H1 (cell line): ENCODE measurements at regions not wholly inside any gene's neighbourhood (a gene's known extent, or its start where the extent isn't known, plus 50 kb on each side); places are given as distances from the start of the nearest gene placed in this dataset.

Source experiments
- CTCF ChIA-PET: fragments of 300-600 bp; sonication (Branson Sonifier 250); formaldehyde crosslinking; loops from one replicate; lab custom pipeline; 2021; ENCODE audit not compliant: partially characterized antibody; lab: Charles Lee
- POLR2A ChIA-PET: fragments of 300-600 bp; sonication (Branson Sonifier 250); formaldehyde crosslinking; loops from one replicate; lab custom pipeline; 2021; ENCODE audit warnings: inconsistent platforms; ENCODE audit not compliant: partially characterized antibody; lab: Charles Lee
- DNase-seq, 2 experiments: peaks; one replicate each; pipeline versions ENCODE4 v3.0.0 to v3.0.0-alpha.2; 2010 to 2022; ENCODE audit warnings: low spot score in 2 of 2, low read depth in 1 of 2, mixed read lengths in 1 of 2
- FAIRE-seq: peaks from 2 replicates; lab custom pipeline; 2011; peaks lifted over from hg19 to GRCh38; lab: Jason Lieb, UNC
- H2AFZ ChIP-seq: 2 replicates; pipeline ENCODE4 v1.8.1; 2012; ENCODE audit warnings: low read length, inconsistent platforms
- H2AK5ac ChIP-seq: 2 replicates; pipeline ENCODE4 v1.6.1; 2013; ENCODE audit warnings: low read depth, low read length
- H2BK120ac ChIP-seq: replicated peaks from 2 replicates; pipeline ENCODE3; 2013; ENCODE audit warnings: low read depth, low read length, inconsistent platforms
- H2BK12ac ChIP-seq: 2 replicates; pipeline ENCODE4 v1.6.1; 2013; ENCODE audit warnings: low read depth, low read length
- H2BK15ac ChIP-seq: 2 replicates; pipeline ENCODE4 v1.6.1; 2013; ENCODE audit warnings: low read length
- H2BK20ac ChIP-seq: 2 replicates; pipeline ENCODE4 v1.6.1; 2013; ENCODE audit warnings: low read length
- H2BK5ac ChIP-seq: 2 replicates; pipeline ENCODE4 v1.6.1; 2013; ENCODE audit warnings: low read depth, low read length
- H3K14ac ChIP-seq: 2 replicates; pipeline ENCODE4 v1.6.1; 2013; ENCODE audit warnings: inconsistent platforms; ENCODE audit not compliant: insufficient read length
- H3K18ac ChIP-seq: 2 replicates; pipeline ENCODE4 v1.6.1; 2013; ENCODE audit warnings: low read length; ENCODE audit errors: extremely low read depth
- H3K23ac ChIP-seq: 2 replicates; pipeline ENCODE4 v1.6.1; 2013; ENCODE audit warnings: inconsistent platforms; ENCODE audit not compliant: insufficient read length
- H3K23me2 ChIP-seq: 2 replicates; pipeline ENCODE4 v1.6.1; 2013; ENCODE audit warnings: low read depth, low read length
- H3K27ac ChIP-seq: 2 replicates; pipeline ENCODE4 v1.6.1; 2011; ENCODE audit warnings: low read depth, low read length, inconsistent platforms
- H3K27me3 ChIP-seq, 4 experiments: replicated peaks in 1 of 4; 1 replicate in 1 of 4; 2 replicates in 3 of 4; pipeline versions ENCODE4 v1.6.1 to v1.8.1; 2011 to 2013; ENCODE audit warnings: low read length in 3 of 4, mild to moderate bottlenecking in 3 of 4, inconsistent platforms in 2 of 4, mixed read lengths in 2 of 4, moderate library complexity in 1 of 4; ENCODE audit not compliant: control insufficient read depth in 3 of 4, insufficient read depth in 3 of 4; ENCODE audit errors: extremely low read depth in 1 of 4
- H3K36me3 ChIP-seq, 4 experiments: 2 replicates each; pipeline versions ENCODE4 v1.6.1 to v1.8.1; 2011 to 2013; ENCODE audit warnings: mild to moderate bottlenecking in 4 of 4, low read length in 3 of 4, moderate library complexity in 2 of 4, control low read depth in 1 of 4, inconsistent platforms in 1 of 4; ENCODE audit not compliant: insufficient read depth in 4 of 4, control insufficient read depth in 2 of 4
- H3K4ac ChIP-seq: replicated peaks from 2 replicates; pipeline ENCODE3; 2013; ENCODE audit warnings: low read length, low read depth, mixed read lengths, inconsistent platforms; ENCODE audit not compliant: insufficient read length
- H3K4me1 ChIP-seq, 4 experiments: replicated peaks in 1 of 4; 1 replicate in 1 of 4; 2 replicates in 3 of 4; pipeline versions ENCODE4 v1.6.1 to v1.8.1; 2011 to 2013; ENCODE audit warnings: low read length in 3 of 4, inconsistent platforms in 2 of 4, mixed read lengths in 1 of 4; ENCODE audit not compliant: insufficient read depth in 4 of 4, control insufficient read depth in 3 of 4
- H3K4me2 ChIP-seq, 2 experiments: 2 replicates each; pipeline versions ENCODE4 v1.6.1 to v1.8.1; 2011 to 2013; ENCODE audit warnings: low read depth in 2 of 2, low read length in 2 of 2, control low read depth in 1 of 2, inconsistent platforms in 1 of 2, mild to moderate bottlenecking in 1 of 2; ENCODE audit not compliant: insufficient read depth in 1 of 2
- H3K4me3 ChIP-seq, 4 experiments: fragments of 200-600, 300-600 bp in 1 of 4; sonication (generic), shearing (Covaris generic), sonication (Bioruptor Twin) in 1 of 4; 2 replicates each; pipeline versions ENCODE4 v1.5.1 to v1.8.1; 2011 to 2016; ENCODE audit warnings: low read length in 4 of 4, low read depth in 3 of 4, control low read depth in 2 of 4, inconsistent platforms in 2 of 4, mild to moderate bottlenecking in 2 of 4, mixed read lengths in 1 of 4, moderate library complexity in 1 of 4; ENCODE audit not compliant: insufficient read depth in 2 of 4; ENCODE audit errors: extremely low read depth in 1 of 4
- H3K56ac ChIP-seq: replicated peaks from 2 replicates; pipeline ENCODE3; 2013; ENCODE audit warnings: low read depth, mild to moderate bottlenecking, mixed read lengths, low read length, inconsistent platforms; ENCODE audit not compliant: insufficient read length
- H3K79me1 ChIP-seq: 2 replicates; pipeline ENCODE4 v1.6.1; 2013; ENCODE audit warnings: low read depth, low read length, control low read depth
- H3K79me2 ChIP-seq, 2 experiments: 2 replicates each; pipeline versions ENCODE4 v1.6.1 to v1.8.1; 2012 to 2013; ENCODE audit warnings: low read length in 2 of 2, mild to moderate bottlenecking in 2 of 2, inconsistent platforms in 1 of 2; ENCODE audit not compliant: insufficient read depth in 2 of 2, control insufficient read depth in 1 of 2
- H3K9ac ChIP-seq, 4 experiments: replicated peaks in 1 of 4; 1 replicate in 1 of 4; 2 replicates in 3 of 4; pipeline versions ENCODE4 v1.6.1 to v1.8.1; 2011 to 2013; ENCODE audit warnings: low read depth in 3 of 4, low read length in 3 of 4, control low read depth in 2 of 4, mild to moderate bottlenecking in 2 of 4, moderate library complexity in 2 of 4, inconsistent platforms in 1 of 4; ENCODE audit errors: extremely low read depth in 1 of 4
- H3K9me3 ChIP-seq, 2 experiments: 2 replicates each; pipeline versions ENCODE4 v1.6.1 to v1.8.1; 2012 to 2013; ENCODE audit warnings: mild to moderate bottlenecking in 2 of 2, moderate library complexity in 2 of 2, control low read depth in 1 of 2, inconsistent platforms in 1 of 2, low read depth in 1 of 2, low read length in 1 of 2, mixed read lengths in 1 of 2; ENCODE audit not compliant: insufficient read depth in 2 of 2
- H4K20me1 ChIP-seq, 2 experiments: replicated peaks in 1 of 2; 2 replicates each; pipeline versions ENCODE3 to v1.8.1; 2011 to 2013; ENCODE audit warnings: inconsistent platforms in 2 of 2, low read length in 2 of 2, mild to moderate bottlenecking in 1 of 2; ENCODE audit not compliant: insufficient read depth in 2 of 2, control insufficient read depth in 1 of 2
- H4K5ac ChIP-seq: 2 replicates; pipeline ENCODE4 v1.6.1; 2013; ENCODE audit warnings: low read length, low read depth, mixed read lengths, inconsistent platforms; ENCODE audit not compliant: insufficient read length
- H4K8ac ChIP-seq: 2 replicates; pipeline ENCODE4 v1.8.0; 2013; ENCODE audit warnings: mild to moderate bottlenecking, moderate library complexity, low read length, inconsistent platforms; ENCODE audit not compliant: insufficient read depth; ENCODE audit errors: extremely low read depth
- H4K91ac ChIP-seq: replicated peaks from 2 replicates; pipeline ENCODE3; 2013; ENCODE audit warnings: low read length, mixed read lengths, inconsistent platforms; ENCODE audit not compliant: insufficient read length
- KDM1A ChIP-seq: fragments of 200-600, 300-600 bp; sonication (generic); IDR thresholded peaks from 2 replicates; pipeline ENCODE4 v1.7.1; 2016; ENCODE audit warnings: mild to moderate bottlenecking, low read length, borderline replicate concordance
- MAFK ChIP-seq: IDR thresholded peaks from 2 replicates; pipeline ENCODE4 v1.6.1; 2012; ENCODE audit warnings: low read depth, mild to moderate bottlenecking, improper control_type of control experiment, low read length
- WGBS, 2 experiments: shearing (Covaris generic) in 1 of 2; methylation state at CpG; one replicate each; pipeline versions ENCODE4 v1.1.6 to v1.1.7; 2013 to 2015; ENCODE audit warnings: low lambda C conversion rate in 2 of 2, mixed read lengths in 2 of 2, inconsistent platforms in 1 of 2, low coverage in 1 of 2, missing lambda C conversion rate in 1 of 2; ENCODE audit not compliant: insufficient replicate concordance in 2 of 2, insufficient coverage in 1 of 2, insufficient read length in 1 of 2; ENCODE audit errors: extremely low coverage in 1 of 2, missing lambda C conversion rate in 1 of 2; 5-methylcytosine and 5-hydroxymethylcytosine counted together

- H2BK20ac ChIP-seq = no peak overlapping the region
- H3K56ac ChIP-seq = no peak overlapping the region
- H3K79me1 ChIP-seq = peaks cover 8% of the 10 kb centered on the region; the same call in 1 of the 2 replicates
- H3K36me3 ChIP-seq = peaks cover 3 to 13% (median 8%) of the 10 kb centered on the region in 4 experiments; a peak in 3 of 8 replicates
- no peak overlapping the region for H2BK5ac ChIP-seq
- H3K27me3 ChIP-seq = no peaks in the 10 kb centered on the region
- H4K91ac ChIP-seq = no peak overlapping the region
- H2BK12ac ChIP-seq = no peak overlapping the region
- no peak overlapping the region for H4K8ac ChIP-seq
- no peak overlapping the region for H3K23ac ChIP-seq
- peak; percentile 42; the same call in 1 of the 2 replicates for TF ChIP-seq KDM1A
- no peak for TF ChIP-seq MAFK
- no peak overlapping the region for H2AK5ac ChIP-seq
- H2BK15ac ChIP-seq = no peak overlapping the region
- H3K9me3 ChIP-seq = no peaks in the 10 kb centered on the region
- H3K18ac ChIP-seq = no peak overlapping the region
- H4K20me1 ChIP-seq = peaks cover 10 to 23% of the 10 kb centered on the region in 2 experiments
- FAIRE-seq = no peak
- H3K4me3 ChIP-seq = no peak overlapping the region
- no peak overlapping the region for H4K5ac ChIP-seq
- no peak overlapping the region for H3K14ac ChIP-seq
- ChIA-PET POLR2A (interaction anchor here (0.7 to 1.8 kb wide), 3 partner anchors 13 to 98 kb away, joined by 3 read pairs; no protein-coding TSS in a partner anchor), CTCF (interaction anchor here (0.8 to 5.4 kb wide), 6 partner anchors 9 to 362 kb away, joined by 3 to 60 read pairs (median 4); no protein-coding TSS in a partner anchor)
- no peak overlapping the region for H2AFZ ChIP-seq
- WGBS, 2 experiments = 87% methylated on average over 15 of the region's 23 CpGs; no CpG with 5 or more reads in 1 of the 2 experiments
- H3K27ac ChIP-seq = no peak overlapping the region
- H3K4ac ChIP-seq = peak overlapping the region; percentile 62
- H3K4me2 ChIP-seq = no peak overlapping the region; a peak in 1 of 4 replicates
- peaks cover 0 to 7% of the 10 kb centered on the region in 2 experiments; a peak in 1 of 4 replicates for H3K79me2 ChIP-seq
- no peak overlapping the region for H2BK120ac ChIP-seq
- peaks cover 0 to 22% (median 8%) of the 10 kb centered on the region in 4 experiments; a peak in 5 of 7 replicates for H3K4me1 ChIP-seq
- no peaks in the 10 kb centered on the region for H3K23me2 ChIP-seq
- H3K9ac ChIP-seq = no peak overlapping the region
- no peak for DNase-seq
Observed at GRCh38 chr12:124402248-124403066, 107.6 kb downstream of the RFLNA start.
